K562 (cell line): ENCODE measurements at regions not wholly inside any gene's neighbourhood (a gene's known extent, or its start where the extent isn't known, plus 50 kb on each side); places are given as distances from the start of the nearest gene placed in this dataset.

Experiments used
- KAT8 ChIP-seq: fragments of 450-650 bp; IDR thresholded peaks from 2 replicates; pipeline ENCODE4 v1.6.1; 2016; ENCODE audit warnings: low read depth, mild to moderate bottlenecking
- LCOR ChIP-seq: sonication (generic); formaldehyde crosslinking; IDR thresholded peaks from 2 replicates; pipeline ENCODE4 v1.8.0; 2022; ENCODE audit warnings: mild to moderate bottlenecking, missing genetic modification reagents
- NR0B1 ChIP-seq: fragments of 450-650 bp; IDR thresholded peaks from one replicate; pipeline ENCODE4 v1.6.1; 2018; ENCODE audit warnings: mild to moderate bottlenecking, moderate library complexity; ENCODE audit not compliant: partially characterized antibody
- RNF219 ChIP-seq: fragments of 250-450 bp; sonication (Bioruptor Pico); IDR thresholded peaks from 2 replicates; pipeline ENCODE4 v1.5.0; 2022; ENCODE audit warnings: mild to moderate bottlenecking
- THAP12 ChIP-seq: fragments of 250-450 bp; sonication (Bioruptor Pico); IDR thresholded peaks from 2 replicates; pipeline ENCODE4 v1.9.0; 2021; ENCODE audit warnings: mild to moderate bottlenecking, inconsistent platforms
- ZBTB12 ChIP-seq: fragments of 250-450 bp; sonication (Bioruptor Pico); IDR thresholded peaks from 2 replicates; pipeline ENCODE4 v1.4.0; 2020
- ZNF609 ChIP-seq: sonication (generic); formaldehyde crosslinking; IDR thresholded peaks from 2 replicates; pipeline ENCODE4 v1.8.1; 2023; ENCODE audit warnings: missing genetic modification reagents, mild to moderate bottlenecking, borderline replicate concordance

GRCh38 chr10:117635826-117636225 is 93.3 kb downstream of the EMX2 start (continued):
- TF ChIP-seq ZBTB12 (no peak), THAP12 (CRISPR knock-in tag) (no peak), ZNF609 (CRISPR knock-in tag) (no peak), NR0B1 (no peak), RNF219 (CRISPR knock-in tag) (no peak), LCOR (CRISPR knock-in tag) (no peak), KAT8 (no peak)
